ENCODE measurements at regions not wholly inside any gene's neighbourhood (a gene's known extent, or its start where the extent isn't known, plus 50 kb on each side); places are given as distances from the start of the nearest gene placed in this dataset.
A peak's percentile ranks its signal among the peaks of the same experiment; 100 is the strongest.

- TF ChIP-seq POLR2AphosphoS5 (IDR thresholded peaks at IDR 0.05) (no peak), CTCF (IDR thresholded peaks at IDR 0.05) (peak in 1 of 3 experiments; percentile 18)
Measured at GRCh38 chr1:55848906-55849305, 633.7 kb upstream of the USP24 start.
